Activated CD4-positive, alpha-beta T cell treated with anti-CD3 and anti-CD28 coated beads, Interleukin-2, amount 50 U/mL, for 24 hours (primary cell): ENCODE measurements at regions not wholly inside any gene's neighbourhood (a gene's known extent, or its start where the extent isn't known, plus 50 kb on each side); places are given as distances from the start of the nearest gene placed in this dataset.

ENCODE experiments used
- DNase-seq, 2 donors: peaks; one replicate each; pipeline ENCODE4 v3.0.0-alpha.2; 2020; ENCODE audit warnings: low read depth in 1 of 2, low spot score in 1 of 2

DNA sequence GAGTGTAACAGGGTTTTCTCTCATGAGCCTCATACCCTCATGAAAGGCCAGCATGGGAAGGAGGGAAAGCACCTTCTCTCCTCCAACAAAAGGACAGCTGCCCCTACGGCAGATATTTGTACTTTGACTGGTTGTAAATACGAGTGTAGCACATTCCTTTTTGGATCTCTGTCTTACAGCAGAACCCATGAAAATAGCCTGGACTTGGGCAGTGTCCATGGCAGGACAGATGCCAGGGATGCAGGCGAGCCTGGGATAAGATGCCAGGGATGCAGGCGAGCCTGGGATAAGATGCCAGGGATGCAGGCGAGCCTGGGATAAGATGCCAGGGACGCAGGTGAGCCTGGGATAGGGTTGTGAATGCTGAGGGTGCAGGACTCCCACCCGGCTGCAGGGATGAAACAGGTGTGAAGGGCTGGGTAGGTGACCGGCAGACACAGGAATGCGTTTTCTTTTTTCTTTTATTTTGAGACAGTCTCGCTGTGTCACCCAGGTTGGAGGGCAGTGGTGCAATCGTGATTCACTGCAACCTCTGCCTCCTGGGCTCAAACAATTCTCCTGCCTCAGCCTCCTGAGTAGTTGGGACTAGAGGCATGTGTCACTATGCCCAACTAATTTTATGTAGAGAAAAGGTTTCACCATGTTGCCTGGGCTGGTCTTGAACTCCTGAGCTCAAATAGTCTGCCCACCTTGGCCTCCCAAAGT lies 120.0 kb downstream of the BEGAIN start:
- no peak for DNase-seq

DNA sequence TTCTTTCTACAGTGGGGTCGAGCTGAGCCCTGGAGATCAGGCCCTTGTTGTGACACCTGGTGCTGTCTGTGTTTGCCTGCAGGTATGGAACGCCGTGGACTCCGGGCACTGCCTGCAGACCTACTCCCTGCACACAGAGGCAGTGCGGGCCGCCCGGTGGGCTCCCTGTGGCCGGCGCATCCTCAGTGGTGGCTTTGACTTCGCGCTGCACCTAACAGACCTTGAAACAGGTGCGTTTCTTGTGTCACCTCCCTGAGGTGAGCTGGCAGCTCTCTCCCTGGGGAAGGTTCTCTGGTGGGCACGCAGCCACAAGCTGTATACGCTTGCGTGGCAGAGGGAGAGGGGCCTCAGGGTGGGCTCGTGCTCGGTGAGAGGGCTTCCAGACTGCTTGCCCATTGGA lies 119.3 kb downstream of the BEGAIN start:
- no peak for DNase-seq

DNA sequence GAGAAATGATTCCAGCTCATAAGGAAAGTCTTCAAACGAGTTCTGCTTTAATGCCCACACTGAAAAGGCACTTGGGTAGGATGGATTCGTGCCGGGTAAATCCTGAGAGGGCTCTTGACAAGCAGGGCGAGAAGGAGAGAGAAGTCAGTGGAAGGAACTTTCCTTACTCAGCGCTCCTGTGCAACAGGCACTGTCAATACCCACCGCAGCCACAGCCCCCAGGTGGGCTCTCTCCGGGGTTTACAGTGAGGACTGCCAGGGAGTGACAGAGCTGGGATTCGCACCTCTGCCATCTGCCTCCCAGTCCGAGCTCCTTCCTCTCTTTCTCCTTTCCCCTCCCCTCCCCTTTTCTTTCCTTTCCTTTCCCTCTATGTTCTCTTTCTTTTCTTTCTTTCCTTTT lies 118.7 kb downstream of the BEGAIN start:
- DNase-seq, result no peak

DNA sequence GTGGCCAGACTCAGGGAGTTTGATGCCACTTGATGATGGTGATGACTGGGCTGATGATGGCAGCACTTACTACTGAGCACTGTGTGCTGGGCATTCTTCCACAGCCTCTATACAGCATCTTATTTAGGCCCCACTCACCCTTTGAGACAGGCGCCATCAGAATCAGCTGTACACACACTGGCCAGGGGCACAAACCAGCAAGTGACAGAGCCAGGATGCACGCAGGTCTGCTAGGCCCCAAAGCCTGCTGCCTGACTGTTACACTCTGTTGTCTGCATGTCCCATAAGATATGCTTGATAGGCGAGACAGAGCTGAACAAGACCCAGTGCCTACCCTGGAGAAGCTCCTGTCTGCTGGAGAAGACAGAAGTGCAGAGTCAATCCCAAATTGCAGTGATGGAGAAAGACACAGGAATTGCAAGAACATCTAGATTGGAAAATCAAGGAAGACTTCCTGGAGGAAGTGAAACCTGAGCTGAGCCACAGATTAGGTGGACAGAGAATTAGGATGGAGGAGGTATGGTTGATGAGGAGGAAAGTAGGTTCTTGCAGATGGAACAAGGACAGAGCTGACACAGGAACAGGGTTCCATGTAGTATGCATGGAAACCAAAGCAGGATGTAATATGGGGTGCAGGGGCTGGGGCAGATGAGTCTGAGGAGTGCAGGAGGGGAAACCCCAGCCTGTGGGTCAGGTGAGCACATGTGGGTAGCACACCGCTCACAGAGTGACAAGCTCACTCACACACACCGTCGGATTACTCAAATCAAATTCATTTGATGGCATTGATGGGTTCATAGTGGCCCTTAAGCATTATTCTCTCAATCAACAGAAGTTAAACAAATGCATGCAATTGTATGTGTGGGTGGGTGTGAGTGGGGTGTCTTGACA lies 117.3 kb downstream of the BEGAIN start:
- DNase-seq, result no peak

DNA sequence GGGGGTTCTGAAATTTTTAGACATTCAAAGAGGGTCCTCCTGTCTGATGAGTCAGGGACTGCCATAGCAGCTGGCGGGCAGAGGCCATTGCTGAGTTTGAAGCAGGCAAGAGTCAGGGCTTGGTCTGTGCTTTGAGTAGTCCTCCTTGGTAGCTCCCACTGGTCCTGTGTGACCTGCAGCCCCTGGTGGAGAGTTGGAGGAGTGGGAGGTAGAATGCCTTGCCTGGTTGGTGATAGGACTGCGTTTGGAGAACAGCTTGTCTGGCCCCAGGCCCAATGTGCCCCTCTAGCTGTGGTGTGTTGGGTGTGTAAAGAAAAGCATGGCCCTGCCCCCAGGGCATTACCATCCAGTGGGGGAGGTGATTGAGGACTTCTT lies 116.7 kb downstream of the BEGAIN start:
- no peak for DNase-seq

DNA sequence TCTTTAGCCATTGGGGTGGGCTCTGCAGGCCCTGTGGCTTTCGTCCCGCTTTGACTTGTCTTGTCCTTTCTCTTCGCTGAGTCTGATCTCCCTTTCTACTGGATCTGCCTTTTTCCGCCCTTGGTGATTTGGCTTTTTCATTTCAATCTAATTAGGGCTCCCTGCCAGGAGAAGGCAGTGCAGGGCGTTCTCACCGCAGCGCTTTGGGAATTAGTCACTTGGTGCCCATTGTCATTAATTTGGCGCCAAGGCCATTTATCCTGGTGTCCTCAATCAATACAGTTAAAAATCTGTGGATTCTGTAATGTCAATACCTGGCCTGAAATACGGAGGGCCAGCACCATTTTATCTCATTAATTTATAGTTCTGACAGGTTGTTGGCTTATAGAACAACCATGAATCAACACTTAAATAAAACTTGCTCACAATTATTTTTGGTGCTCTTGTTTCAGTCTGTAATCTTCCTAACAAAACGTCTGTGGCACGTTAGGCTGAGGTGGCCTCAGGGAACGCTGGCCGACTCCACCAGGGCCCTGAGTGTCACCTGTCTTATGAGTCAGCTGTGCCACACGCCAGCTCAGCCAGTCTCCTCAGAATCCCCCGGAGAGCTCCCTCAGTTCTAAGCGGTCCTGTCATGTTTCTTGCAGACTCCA lies 115.7 kb downstream of the BEGAIN start:
- no peak for DNase-seq

DNA sequence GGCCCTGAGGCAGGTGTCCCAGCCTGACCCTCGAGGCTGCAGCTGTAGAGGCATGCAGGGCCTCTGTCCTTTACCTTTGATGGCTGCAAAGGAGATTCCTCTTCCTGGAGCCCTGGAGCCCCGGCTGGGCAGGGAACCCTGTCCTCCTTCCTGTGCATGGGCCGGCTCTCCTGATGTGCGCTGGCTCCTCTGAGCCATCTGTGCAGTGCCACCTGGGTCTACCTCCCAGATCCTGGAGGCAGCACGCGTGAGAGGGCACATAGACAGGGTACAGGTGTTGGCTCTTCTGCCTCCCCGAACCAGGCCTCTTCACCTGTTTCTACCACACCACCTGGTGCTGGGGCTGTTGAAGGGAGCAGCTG lies 115.1 kb downstream of the BEGAIN start:
- DNase-seq, result no peak

DNA sequence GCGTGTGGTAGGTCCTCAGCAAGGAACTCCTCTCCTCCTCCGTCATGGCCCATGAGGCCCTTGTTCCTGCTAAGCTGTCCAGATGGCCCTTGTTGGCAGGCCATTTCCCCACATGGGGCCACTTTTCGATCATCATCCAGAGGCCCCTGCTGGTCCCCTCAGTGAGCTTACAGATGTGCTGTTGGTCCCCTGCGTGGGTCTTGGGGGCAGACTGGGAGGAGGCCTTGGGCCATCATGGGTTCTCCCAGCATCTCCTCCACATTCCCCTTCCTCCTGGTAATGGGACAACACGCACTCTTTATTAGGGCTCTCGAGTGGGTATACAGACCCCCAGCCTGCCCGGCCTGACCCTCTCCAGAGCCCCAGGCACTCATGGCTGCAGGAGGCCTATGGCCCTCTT lies 114.7 kb downstream of the BEGAIN start:
- no peak for DNase-seq

DNA sequence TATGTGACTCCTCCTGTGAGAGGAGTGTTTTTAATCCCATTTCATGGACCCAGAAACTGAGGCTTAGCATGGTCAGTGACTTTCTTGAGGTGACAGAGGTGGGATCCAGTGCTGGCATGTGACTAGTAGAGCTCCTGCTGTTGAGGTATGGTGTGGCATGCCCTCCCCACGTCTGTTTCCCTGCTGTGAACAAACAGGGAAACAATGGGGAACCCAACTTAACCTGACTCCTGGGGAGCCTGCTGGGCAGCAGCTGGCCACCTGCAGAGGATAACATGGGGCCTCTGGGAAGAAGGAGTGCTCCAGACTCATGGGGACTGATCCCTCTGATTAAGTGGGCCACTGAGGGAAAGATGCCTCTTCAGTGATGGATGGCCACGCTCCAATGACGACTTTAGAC lies 114.0 kb downstream of the BEGAIN start:
- DNase-seq, result no peak

DNA sequence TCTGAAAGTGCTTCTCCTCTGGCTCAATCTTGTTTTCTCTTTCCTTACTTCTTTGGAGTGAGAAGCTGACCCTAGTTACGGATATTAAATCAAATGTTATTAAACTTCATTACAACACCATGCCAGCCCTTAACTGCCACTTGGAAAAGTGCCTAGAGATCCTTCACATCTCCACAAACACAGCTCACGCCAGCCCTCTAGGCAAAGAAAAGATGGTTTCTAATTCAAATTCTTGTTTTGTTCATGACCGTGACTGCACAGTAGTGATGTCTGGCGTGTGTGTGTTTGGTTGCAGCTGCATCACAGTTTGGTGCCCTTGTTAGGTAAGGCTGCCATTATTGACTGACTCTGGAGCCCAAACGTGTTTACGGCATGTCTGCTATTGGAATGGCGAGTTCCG lies 113.0 kb downstream of the BEGAIN start:
- DNase-seq, result no peak

DNA sequence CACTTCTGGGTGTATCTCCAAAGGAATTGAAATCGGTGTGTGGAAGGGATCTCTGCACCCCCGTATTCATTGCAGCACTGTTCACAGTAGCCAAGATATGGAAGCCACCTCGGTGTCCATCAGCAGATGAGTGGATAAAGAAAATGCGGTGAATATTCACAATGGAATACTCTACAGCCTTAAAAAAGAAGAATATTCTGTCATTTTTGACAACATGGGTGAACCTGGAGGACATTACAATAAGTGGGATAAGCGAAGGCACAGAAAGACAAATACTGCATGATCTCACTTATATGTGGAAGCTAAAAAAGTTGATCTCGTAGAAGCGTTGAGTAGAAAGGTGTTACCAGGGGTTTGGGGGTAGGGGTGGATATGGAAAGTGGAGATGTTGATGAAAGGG lies 111.9 kb downstream of the BEGAIN start:
- no peak for DNase-seq

DNA sequence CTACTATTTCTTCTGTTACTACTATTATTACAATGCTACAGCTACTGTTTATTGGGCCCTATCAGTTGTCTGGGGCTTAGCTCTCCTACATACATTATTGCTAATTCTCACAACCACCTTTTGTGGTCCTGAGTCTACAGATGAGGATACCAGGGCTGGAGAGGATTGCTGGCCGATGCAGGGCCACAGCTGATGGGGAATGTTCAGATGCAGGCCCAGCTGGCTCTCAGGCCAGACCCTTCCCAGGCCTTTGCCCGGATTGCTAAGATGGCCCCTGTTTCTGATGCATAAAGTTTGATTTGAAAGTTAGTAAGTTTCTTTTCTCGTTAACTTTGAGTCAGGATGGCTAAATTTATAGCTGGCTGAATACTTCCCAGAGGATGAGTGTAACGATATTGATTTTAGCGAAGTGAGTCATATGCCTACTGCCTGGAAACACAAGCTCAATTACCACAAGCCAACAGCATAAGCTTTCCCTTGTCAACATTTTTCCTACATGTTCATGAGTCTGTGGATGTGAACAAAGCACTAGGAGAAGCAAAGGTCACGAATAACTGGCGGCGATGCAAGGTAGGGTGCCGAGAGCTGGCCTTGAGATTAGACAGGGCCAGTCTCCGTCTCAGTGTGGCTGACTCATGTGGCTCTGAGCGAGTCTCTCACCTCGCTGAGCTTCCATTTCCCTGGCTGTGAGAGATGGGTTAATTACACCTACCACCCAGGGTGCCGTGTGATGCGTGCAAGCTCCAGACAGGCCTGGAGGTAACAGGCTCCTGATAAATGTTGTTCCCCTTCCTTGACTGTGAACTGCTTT lies 111.0 kb downstream of the BEGAIN start:
- DNase-seq, result no peak

DNA sequence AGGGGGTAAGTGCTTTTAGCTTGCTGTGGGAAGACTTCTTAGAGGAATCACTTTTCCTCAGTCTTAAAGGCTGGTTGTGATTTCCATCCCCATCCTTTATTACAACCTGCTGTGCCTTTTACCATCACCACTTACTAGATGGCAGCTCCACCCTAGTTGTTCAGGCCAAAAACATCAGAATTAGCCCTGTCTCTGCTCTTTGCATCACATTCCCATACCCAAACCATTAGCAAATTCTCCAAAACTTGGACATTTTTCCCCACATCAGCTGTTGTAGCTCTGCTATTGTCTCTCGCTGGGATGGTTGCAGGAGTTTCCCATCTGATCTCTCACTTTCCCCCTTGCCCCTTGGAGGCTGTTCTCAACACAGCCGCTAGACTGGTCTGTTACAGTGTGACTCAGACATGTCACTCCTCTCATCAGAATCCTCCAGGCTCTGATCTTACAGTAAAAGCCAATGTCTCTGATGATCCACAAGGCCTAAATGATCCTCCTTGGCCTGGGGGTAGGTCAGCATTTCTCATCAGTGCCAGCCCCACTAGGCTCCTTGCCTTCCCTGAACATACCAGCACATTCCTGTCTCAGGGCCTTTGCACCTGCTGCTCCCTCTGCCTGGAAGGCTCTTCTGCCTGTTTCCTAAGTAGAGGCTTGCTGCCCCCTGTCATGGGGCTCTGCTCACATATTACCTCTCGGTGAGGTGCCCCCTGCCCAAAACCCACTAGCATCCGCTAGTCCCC lies 102.5 kb downstream of the BEGAIN start:
- DNase-seq, result no peak

DNA sequence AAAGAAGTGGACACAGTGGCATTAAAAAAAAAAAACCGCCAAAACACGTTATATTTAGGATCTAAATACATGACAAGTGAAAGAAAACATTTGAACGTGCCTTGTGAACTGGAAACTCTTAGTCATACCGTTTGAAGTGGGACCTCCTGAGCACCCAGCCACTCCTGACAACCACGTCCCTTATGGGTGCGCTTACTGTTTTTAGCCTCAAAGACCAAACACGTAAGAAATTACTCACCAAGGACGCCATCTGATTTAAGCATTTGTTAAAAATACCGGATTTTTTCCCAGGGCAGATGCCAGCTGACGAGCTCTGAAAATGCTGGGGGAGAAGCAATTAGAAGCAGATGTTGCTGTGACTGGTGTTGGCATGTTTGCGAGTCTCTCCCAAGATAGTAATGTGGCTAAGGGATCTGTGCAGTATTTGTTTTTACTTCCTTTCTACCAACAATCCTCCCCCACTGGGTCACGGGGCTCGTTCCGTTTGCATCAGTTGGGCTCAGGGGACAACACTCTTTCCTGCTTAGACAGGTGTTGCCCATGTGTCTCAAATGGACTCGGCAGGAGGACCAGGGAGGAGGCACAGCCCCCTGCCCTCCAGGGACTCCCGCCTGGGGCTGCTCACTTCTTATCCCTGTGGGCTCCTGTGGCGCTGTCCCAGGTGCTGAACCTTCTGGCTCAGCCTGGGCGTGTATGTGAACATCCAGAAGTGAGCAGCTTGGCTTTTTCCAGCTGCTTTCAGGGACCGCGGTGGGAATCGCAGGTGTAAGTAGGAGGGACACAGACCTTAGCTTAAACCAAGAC lies 101.0 kb downstream of the BEGAIN start:
- DNase-seq, result peak; percentile 9 to 14
